IMR-90 (cell line): ENCODE measurements at regions not wholly inside any gene's neighbourhood (a gene's known extent, or its start where the extent isn't known, plus 50 kb on each side); places are given as distances from the start of the nearest gene placed in this dataset.

ENCODE experiments used
- ATAC-seq: fragments of 200-7000 bp; cut with Tn5 transposase; 2 replicates; pipeline ENCODE4 v1.9.1; 2020; ENCODE audit warnings: low read depth, mild to moderate bottlenecking, moderate library complexity
- BruUV-seq: library from RNA; stranded (reverse); fragments of 400-500 nt; replicated peaks from 2 replicates; lab custom pipeline; 2021; lab: Mats Ljungman, UMichigan
- CTCF ChIA-PET: fragments of 300-600 bp; formaldehyde crosslinking; extraction: SDS; loops from one replicate; lab custom pipeline; 2021; ENCODE audit warnings: antibody characterized with exemption; lab: Yijun Ruan, JAX
- POLR2A ChIA-PET: fragments of 300-600 bp; sonication (Branson Sonifier 250); formaldehyde crosslinking; loops from one replicate; lab custom pipeline; 2022; ENCODE audit warnings: antibody characterized with exemption; ENCODE audit not compliant: unreplicated experiment; lab: Charles Lee
- DNase-seq: peaks from one replicate; pipeline ENCODE4 v3.0.0; 2013
- H2AFZ ChIP-seq: replicated peaks from 2 replicates; pipeline ENCODE3; 2013; ENCODE audit warnings: low read length, mild to moderate bottlenecking; ENCODE audit not compliant: poor library complexity
- H2AK5ac ChIP-seq: 2 replicates; pipeline ENCODE4 v1.6.1; 2013; ENCODE audit warnings: low read depth, low read length, inconsistent platforms
- H2AK9ac ChIP-seq: replicated peaks from 2 replicates; pipeline ENCODE3; 2013; ENCODE audit warnings: mild to moderate bottlenecking, low read depth, low read length, moderate library complexity; ENCODE audit not compliant: poor library complexity
- H2BK120ac ChIP-seq: 2 replicates; pipeline ENCODE4 v1.6.1; 2013; ENCODE audit warnings: low read depth, low read length, inconsistent platforms
- H2BK15ac ChIP-seq: 3 replicates; pipeline ENCODE4 v1.6.1; 2013; ENCODE audit warnings: low read depth, low read length, inconsistent platforms
- H2BK20ac ChIP-seq: 2 replicates; pipeline ENCODE4 v1.6.1; 2013; ENCODE audit warnings: low read depth, mild to moderate bottlenecking, inconsistent platforms, low read length, moderate library complexity
- H2BK5ac ChIP-seq: 2 replicates; pipeline ENCODE4 v1.6.1; 2013; ENCODE audit warnings: mild to moderate bottlenecking, low read depth, low read length, inconsistent platforms; ENCODE audit not compliant: poor library complexity, severe bottlenecking
- H3K14ac ChIP-seq: replicated peaks from 2 replicates; pipeline ENCODE4 v1.6.1; 2013; ENCODE audit warnings: low read depth, low read length, inconsistent platforms
- H3K18ac ChIP-seq: 2 replicates; pipeline ENCODE4 v1.6.1; 2013; ENCODE audit warnings: low read depth, low read length, control low read depth
- H3K23ac ChIP-seq: 2 replicates; pipeline ENCODE4 v1.6.1; 2013; ENCODE audit warnings: low read depth, low read length, inconsistent platforms
- H3K27ac ChIP-seq: 2 replicates; pipeline ENCODE4 v1.5.1; 2013; ENCODE audit warnings: mild to moderate bottlenecking, control low read depth, low read length; ENCODE audit not compliant: insufficient read depth
- H3K27me3 ChIP-seq: 2 replicates; pipeline ENCODE4 v1.6.1; 2013; ENCODE audit warnings: low read length; ENCODE audit not compliant: control insufficient read depth, insufficient read depth
- H3K36me3 ChIP-seq: 2 replicates; pipeline ENCODE4 v1.6.1; 2013; ENCODE audit warnings: low read length, mixed read lengths; ENCODE audit not compliant: control insufficient read depth, insufficient read depth
- H3K4ac ChIP-seq: 2 replicates; pipeline ENCODE4 v1.6.1; 2013; ENCODE audit warnings: low read depth, low read length, inconsistent platforms
- H3K4me1 ChIP-seq: 2 replicates; pipeline ENCODE4 v1.6.1; 2013; ENCODE audit warnings: low read length, mixed read lengths; ENCODE audit not compliant: control insufficient read depth, insufficient read depth
- H3K4me2 ChIP-seq: 2 replicates; pipeline ENCODE4 v1.6.1; 2013; ENCODE audit warnings: low read depth, mild to moderate bottlenecking, control low read depth, low read length, moderate library complexity
- H3K4me3 ChIP-seq: 2 replicates; pipeline ENCODE4 v1.5.1; 2013; ENCODE audit warnings: low read depth, mild to moderate bottlenecking, control low read depth, low read length, moderate library complexity; ENCODE audit not compliant: insufficient read depth
- H3K56ac ChIP-seq: 2 replicates; pipeline ENCODE4 v1.6.1; 2013; ENCODE audit warnings: low read length, inconsistent platforms; ENCODE audit not compliant: insufficient read depth; ENCODE audit errors: extremely low read depth
- H3K79me1 ChIP-seq, 2 experiments: 2 replicates each; pipeline ENCODE4 v1.6.1; 2013; ENCODE audit warnings: low read length in 2 of 2, inconsistent platforms in 1 of 2, low read depth in 1 of 2
- H3K9ac ChIP-seq: 2 replicates; pipeline ENCODE4 v1.6.1; 2013; ENCODE audit warnings: low read depth, low read length, control low read depth
- H3K9me1 ChIP-seq: 2 replicates; pipeline ENCODE4 v1.6.1; 2013; ENCODE audit warnings: low read length, inconsistent platforms; ENCODE audit not compliant: insufficient read depth
- H3K9me3 ChIP-seq: 2 replicates; pipeline ENCODE4 v1.6.1; 2013; ENCODE audit warnings: low read length; ENCODE audit not compliant: control insufficient read depth, insufficient read depth
- H4K20me1 ChIP-seq: 2 replicates; pipeline ENCODE4 v1.6.1; 2013; ENCODE audit warnings: low read length, inconsistent platforms; ENCODE audit not compliant: insufficient read depth
- H4K5ac ChIP-seq: 2 replicates; pipeline ENCODE4 v1.6.1; 2013; ENCODE audit warnings: mild to moderate bottlenecking, low read depth, low read length, control low read depth
- H4K8ac ChIP-seq, 2 experiments: 2 replicates each; pipeline ENCODE4 v1.6.1; 2013; ENCODE audit warnings: low read depth in 2 of 2, low read length in 2 of 2, control low read depth in 1 of 2, inconsistent platforms in 1 of 2
- H4K91ac ChIP-seq: 2 replicates; pipeline ENCODE4 v1.6.1; 2013; ENCODE audit warnings: low read depth, low read length, inconsistent platforms; ENCODE audit not compliant: insufficient read depth
- BHLHE40 ChIP-seq: fragments of 150-350 bp; IDR thresholded peaks from 2 replicates; pipeline ENCODE4 v1.6.1; 2016; ENCODE audit warnings: mild to moderate bottlenecking, low read depth, low read length
- CHD1 ChIP-seq: IDR thresholded peaks from 2 replicates; pipeline ENCODE4 v1.6.1; 2012; ENCODE audit warnings: low read depth, low read length, improper control_type of control experiment
- FOS ChIP-seq: fragments of 150-350 bp; IDR thresholded peaks from 2 replicates; pipeline ENCODE4 v1.6.1; 2016; ENCODE audit warnings: low read depth, low read length
- MAZ ChIP-seq: IDR thresholded peaks from 2 replicates; pipeline ENCODE4 v1.6.1; 2012; ENCODE audit warnings: low read depth, mild to moderate bottlenecking, low read length, improper control_type of control experiment, moderate library complexity, borderline replicate concordance
- MXI1 ChIP-seq: IDR thresholded peaks from 2 replicates; pipeline ENCODE4 v1.6.1; 2012; ENCODE audit warnings: low read depth, mild to moderate bottlenecking, low read length, moderate library complexity, borderline replicate concordance
- NFE2L2 ChIP-seq: fragments of 150-350 bp; IDR thresholded peaks from 2 replicates; pipeline ENCODE4 v1.6.1; 2016; ENCODE audit warnings: low read depth, mild to moderate bottlenecking, low read length
- POLR2A ChIP-seq: IDR thresholded peaks from 2 replicates; pipeline ENCODE4 v1.6.1; 2012; ENCODE audit warnings: mild to moderate bottlenecking, low read depth, low read length
- RAD21 ChIP-seq: IDR thresholded peaks from 2 replicates; pipeline ENCODE4 v1.6.1; 2012; ENCODE audit warnings: low read length, improper control_type of control experiment
- WGBS, 2 experiments: methylation state at CpG; one replicate each; pipeline versions ENCODE4 v1.1.5 to v1.1.7; 2013; ENCODE audit warnings: missing lambda C conversion rate in 2 of 2; ENCODE audit not compliant: insufficient read length in 1 of 2; ENCODE audit errors: extremely low coverage in 2 of 2; 5-methylcytosine and 5-hydroxymethylcytosine counted together
- dilution Hi-C: fragments of 300-500 bp; cut with HindIII; formaldehyde crosslinking; loops from one replicate; pipeline ENCODE4 v1.14.3; 2018; ENCODE audit warnings: low sequenced_read_pairs; ENCODE audit not compliant: unreplicated experiment
- in situ Hi-C: fragments of 300-500 bp; cut with MboI; formaldehyde crosslinking; loops from 3 replicates; pipeline ENCODE4 v1.14.3; 2019; ENCODE audit warnings: low sequenced_read_pairs, inconsistent platforms, mixed read lengths
- intact Hi-C: fragments of 100-400 bp; cut with micrococcal nuclease; formaldehyde crosslinking; loops from 2 replicates; pipeline ENCODE4 v1.10.0; 2022
- TF ChIP-seq, protein P1 (sequence below): fragments of 150-350 bp; IDR thresholded peaks from 2 replicates; pipeline ENCODE4 v1.6.1; 2016; ENCODE audit warnings: low read depth, mild to moderate bottlenecking, low read length, moderate library complexity, borderline replicate concordance

DNA sequence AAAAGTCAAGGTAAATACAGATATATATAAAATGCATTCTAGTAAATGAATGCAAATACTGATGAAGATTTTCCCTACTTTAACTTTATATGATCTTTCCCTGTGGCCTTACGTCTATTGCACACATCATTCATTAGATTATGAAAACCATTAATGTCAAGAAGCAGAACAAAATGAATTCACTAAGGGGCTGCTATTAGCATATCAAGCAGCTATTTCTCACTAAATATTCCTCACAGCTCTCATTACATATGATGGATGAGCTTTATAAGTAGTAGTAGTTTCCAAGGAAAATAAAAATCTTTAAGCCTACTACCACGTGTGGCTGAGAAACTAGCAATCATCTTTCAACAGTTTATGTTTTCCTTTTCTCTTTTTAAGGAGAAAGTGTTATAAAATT is 702.8 kb upstream of the SLC39A10 start:
- H4K5ac ChIP-seq = no peak overlapping the region
- intact Hi-C loops (no loop called here), dilution Hi-C loops (no loop called here), in situ Hi-C loops (no loop called here)
- H3K9me3 ChIP-seq = no peaks in the 10 kb centered on the region; the same call in 1 of the 2 replicates
- no peak overlapping the region for H2BK5ac ChIP-seq
- H2BK15ac ChIP-seq = no peak overlapping the region
- ChIA-PET POLR2A (no interaction called here), CTCF (no interaction called here)
- no peaks in the 10 kb centered on the region for H3K79me1 ChIP-seq
- H3K9ac ChIP-seq = no peak overlapping the region
- H3K4me1 ChIP-seq = no peaks in the 10 kb centered on the region
- no peak overlapping the region for H3K4ac ChIP-seq
- DNase-seq = no peak
- H4K20me1 ChIP-seq = no peaks in the 10 kb centered on the region
- H3K9me1 ChIP-seq = no peaks in the 10 kb centered on the region
- H3K18ac ChIP-seq = no peak overlapping the region
- H3K23ac ChIP-seq = no peak overlapping the region
- no peak overlapping the region for H2AK9ac ChIP-seq
- no peak overlapping the region for H2AFZ ChIP-seq
- no peak overlapping the region for H2BK20ac ChIP-seq
- WGBS, 2 experiments = no CpG with 5 or more reads among the region's 2 CpGs
- no peak overlapping the region for H3K14ac ChIP-seq
- H3K56ac ChIP-seq = no peak overlapping the region
- no peaks in the 10 kb centered on the region for H3K36me3 ChIP-seq
- H3K4me3 ChIP-seq = no peak overlapping the region
- no TSS peak for BruUV-seq
- no peak for TF ChIP-seq MAZ
- no peak for TF ChIP-seq MXI1
- TF ChIP-seq FOS = no peak
- no peak for TF ChIP-seq RAD21
- TF ChIP-seq POLR2A = no peak
- TF ChIP-seq CHD1 = no peak
- TF ChIP-seq, protein P1, sequence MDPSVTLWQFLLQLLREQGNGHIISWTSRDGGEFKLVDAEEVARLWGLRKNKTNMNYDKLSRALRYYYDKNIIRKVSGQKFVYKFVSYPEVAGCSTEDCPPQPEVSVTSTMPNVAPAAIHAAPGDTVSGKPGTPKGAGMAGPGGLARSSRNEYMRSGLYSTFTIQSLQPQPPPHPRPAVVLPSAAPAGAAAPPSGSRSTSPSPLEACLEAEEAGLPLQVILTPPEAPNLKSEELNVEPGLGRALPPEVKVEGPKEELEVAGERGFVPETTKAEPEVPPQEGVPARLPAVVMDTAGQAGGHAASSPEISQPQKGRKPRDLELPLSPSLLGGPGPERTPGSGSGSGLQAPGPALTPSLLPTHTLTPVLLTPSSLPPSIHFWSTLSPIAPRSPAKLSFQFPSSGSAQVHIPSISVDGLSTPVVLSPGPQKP = no peak
- TF ChIP-seq BHLHE40 = no peak
- TF ChIP-seq NFE2L2 = no peak
- H3K27me3 ChIP-seq = no peaks in the 10 kb centered on the region
- no peak for ATAC-seq
- H2BK120ac ChIP-seq = no peak overlapping the region
- H2AK5ac ChIP-seq = no peak overlapping the region
- H4K91ac ChIP-seq = no peak overlapping the region
- no peak overlapping the region for H3K27ac ChIP-seq
- H3K4me2 ChIP-seq = no peak overlapping the region
- no peak overlapping the region for H4K8ac ChIP-seq
